ENCODE measurements at regions not wholly inside any gene's neighbourhood (a gene's known extent, or its start where the extent isn't known, plus 50 kb on each side); places are given as distances from the start of the nearest gene placed in this dataset.

DNA sequence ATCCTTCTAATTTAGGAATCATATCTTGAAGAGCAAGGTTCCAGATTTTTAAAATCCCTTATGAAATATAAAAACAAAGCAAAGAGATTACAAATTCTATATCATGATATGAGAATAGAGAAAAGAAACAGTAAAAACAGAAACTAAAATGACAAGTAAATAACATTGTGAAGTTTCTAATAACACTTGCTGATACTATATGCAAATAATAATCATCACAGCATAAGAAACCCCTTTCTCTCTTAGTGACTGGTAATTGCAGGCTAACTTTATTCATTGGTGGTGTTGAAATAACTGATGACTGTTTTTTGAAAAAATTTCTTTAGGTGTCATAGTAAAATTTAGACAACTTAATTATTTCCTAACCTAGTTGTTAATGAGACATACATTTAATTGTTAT is 281.6 kb downstream of the PLA2G4A start:
- no peak for TF ChIP-seq CTCF (IDR thresholded peaks at IDR 0.05)
- TF ChIP-seq POLR2A (IDR thresholded peaks at IDR 0.05), result no peak

All from esophagus squamous epithelium (tissue), 4 donors.